ENCODE measurements at regions not wholly inside any gene's neighbourhood (a gene's known extent, or its start where the extent isn't known, plus 50 kb on each side); places are given as distances from the start of the nearest gene placed in this dataset.
"Not testable (repeated sequence)": the region's sequence is repeated elsewhere in the genome, so short reads cannot be mapped to it uniquely, and the experiment has no call there.

DNA sequence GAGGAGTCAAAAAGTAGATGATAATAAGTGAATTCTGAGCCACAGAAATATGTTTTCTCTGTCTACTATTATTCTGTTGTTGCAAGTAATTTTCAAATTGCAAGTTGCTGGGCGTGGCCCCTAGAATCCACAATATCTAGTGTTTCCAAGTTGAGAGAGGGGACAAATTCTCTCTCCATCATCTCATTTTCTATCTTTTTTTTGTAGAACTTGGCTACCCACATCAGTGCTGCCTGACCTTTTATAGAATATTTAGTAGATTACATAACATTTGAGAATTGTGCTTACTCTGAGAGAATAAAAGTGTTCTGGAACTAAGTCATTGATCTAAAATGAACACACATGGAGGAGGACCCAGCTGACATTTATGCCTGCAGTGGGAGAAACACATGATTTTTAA is 110.9 kb upstream of the CSNK1A1L start:
- DNase-seq, result no peak

DNA sequence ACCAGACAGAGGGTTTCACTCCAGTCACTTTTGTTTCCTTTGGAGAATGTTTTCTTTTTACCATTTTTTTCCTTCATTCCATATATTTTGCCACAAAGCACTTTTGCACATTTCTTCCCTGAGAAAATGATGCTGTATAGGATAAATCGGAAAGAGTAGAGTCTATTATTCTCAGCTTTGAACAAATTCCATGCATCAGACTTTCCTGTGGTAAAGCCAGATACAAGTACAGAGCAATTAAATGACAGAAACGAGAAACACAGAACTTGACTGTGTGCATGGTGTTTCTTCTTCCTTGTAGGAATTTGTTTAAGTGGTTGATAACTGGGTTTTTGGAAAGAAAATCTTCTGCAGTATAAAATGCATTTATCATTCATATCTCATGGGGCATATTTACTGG is 107.4 kb upstream of the CSNK1A1L start:
- DNase-seq, result no peak

DNA sequence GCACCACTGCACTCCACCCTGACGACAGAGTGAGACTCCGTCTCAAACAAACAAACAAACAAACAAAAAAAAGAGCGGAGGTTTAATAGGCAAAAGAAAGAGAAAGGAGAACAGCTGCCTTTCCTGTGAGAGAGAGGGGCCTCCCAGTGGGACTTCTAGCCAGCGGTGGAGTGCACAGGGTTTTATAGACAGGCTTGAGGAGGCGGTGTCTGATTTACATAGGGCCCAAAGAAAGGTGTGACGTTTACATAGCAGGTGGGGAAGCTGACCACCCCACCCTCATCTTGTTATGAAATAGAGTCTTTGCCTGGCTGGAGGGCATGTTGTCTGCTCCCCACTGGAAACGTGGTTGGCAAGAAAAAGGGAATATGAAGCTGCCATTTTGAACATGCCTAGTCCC is 106.0 kb upstream of the CSNK1A1L start:
- DNase-seq, result no peak

DNA sequence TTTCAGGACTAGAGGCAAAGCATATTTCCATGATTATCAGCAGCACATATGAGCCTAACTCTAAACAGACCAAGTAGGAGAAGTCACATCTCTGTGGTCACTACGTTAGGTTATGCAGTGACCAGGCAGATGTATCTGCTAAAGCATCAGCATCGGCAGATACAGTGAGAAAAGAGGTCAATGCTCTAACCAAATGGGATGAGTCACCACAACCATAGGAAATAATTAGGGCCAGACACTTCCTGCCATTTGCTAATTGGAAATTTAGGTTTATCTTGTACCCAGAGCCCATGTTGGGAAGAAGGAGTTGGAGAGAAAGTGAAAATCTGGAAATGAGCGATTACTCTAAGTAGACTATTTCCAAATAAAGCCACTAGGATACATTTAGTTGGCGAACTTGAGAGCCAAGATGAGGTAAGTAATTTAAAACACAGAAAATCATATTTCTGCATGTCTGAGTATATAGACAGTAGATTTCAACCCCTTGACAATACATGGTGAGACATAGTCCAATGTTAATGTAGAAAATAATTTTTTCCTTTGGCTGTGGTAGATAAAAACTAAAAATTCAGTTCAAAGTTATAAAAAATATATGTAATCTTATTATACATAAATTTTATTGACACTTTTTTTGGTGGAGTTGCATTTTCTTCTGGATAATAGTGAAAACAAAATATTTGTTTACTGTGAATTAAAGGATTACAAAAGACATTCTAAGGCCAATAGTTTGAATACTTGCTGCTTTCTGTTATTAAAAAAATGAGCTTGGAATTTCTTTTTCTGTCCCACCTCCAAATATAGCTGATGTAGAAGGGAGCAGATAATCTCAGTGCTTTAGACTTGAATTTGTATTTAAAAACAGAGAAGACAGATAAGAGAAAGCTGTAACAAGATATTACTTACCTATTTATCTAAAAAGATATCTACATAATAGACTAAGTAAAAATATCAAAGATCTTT is 104.4 kb upstream of the CSNK1A1L start:
- no peak for DNase-seq

- no peak for DNase-seq
These were observed 102.4 kb upstream of the CSNK1A1L start for GRCh38 chr13:37207691-37208451.

- DNase-seq, result no peak
These were observed 96.8 kb upstream of the CSNK1A1L start for GRCh38 chr13:37202264-37202663.

DNA sequence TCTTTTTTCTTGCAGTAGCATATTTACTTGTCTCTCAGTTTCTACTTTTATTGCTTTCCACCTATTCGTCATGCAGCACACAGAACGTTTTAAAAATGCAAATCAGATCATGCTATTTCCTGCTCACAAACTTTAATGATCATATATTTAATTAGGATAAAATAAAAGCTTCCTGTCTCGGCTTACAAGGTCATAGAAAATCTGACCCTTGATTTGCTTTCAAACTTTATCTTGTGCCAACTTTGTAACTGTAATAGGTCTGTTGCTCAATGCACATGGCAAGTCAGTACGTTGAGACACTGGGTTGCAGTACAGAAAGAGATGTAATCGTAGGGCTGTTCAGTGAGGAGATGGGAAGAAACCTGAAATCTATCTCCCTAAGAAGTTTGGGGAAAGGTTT is 95.6 kb upstream of the CSNK1A1L start:
- no peak for DNase-seq

GRCh38 chr13:37198629-37199028 is 93.2 kb upstream of the CSNK1A1L start:
- DNase-seq, result no peak

DNA sequence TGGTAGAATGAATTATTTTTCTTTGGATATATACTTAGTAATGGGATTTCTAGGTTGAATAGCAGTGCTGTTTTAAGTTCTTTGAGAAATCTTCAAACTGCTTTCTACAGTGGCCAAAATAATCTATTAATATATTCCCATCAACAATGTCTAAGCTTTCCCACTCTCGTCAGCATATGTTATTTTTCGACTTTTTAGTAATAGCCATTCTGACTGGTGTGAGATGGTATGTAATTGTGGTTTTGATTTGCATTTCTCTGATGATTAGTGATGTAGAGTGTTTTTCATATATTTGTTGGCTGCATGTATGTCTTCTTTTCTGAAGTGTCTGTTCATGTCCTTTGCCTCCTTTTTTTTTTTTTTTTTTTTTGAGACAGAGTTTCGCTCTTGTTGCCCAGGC is 90.2 kb upstream of the CSNK1A1L start:
- no peak for DNase-seq

DNA sequence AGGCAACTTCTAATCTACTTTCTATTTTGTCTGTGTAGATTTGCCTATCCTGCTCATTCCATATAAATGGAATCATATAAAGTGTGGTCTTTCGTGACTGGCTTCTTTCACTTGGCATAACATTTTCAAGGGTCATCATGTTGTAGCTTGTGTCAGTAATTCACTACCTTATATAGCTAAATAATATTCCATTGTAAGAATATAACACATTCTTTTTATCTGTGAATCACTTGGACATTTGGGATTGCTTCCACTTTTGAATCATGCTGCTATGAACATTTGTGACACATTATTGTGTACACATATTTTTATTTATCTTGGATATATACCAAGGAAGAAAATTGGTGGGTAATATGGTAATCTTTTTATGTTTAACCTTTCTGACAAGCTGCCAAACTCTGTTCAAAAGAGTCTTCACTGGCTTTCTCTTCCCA is 89.0 kb upstream of the CSNK1A1L start:
- DNase-seq, result no peak

DNA sequence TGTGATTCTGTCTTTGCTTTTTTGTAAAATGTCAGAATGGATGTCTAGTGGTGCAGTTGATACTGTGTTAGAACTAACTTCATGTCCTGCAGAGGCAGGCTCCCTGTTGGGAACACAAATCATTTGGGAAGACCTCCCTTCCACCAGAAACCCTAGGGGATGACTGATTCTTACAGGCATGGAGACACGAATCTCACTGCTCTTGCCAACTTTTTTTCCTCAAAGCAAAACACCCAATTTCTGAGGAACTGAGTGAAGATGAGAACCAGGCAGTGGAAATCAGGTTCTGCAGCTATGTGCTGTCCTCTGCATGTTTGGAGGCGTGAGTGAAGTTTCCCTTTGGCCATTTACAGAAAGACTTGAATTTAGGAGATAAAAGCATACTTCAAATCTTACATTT is 87.5 kb upstream of the CSNK1A1L start:
- DNase-seq, result no peak

GRCh38 chr13:37187621-37188020 is 82.2 kb upstream of the CSNK1A1L start:
- no peak for DNase-seq

DNA sequence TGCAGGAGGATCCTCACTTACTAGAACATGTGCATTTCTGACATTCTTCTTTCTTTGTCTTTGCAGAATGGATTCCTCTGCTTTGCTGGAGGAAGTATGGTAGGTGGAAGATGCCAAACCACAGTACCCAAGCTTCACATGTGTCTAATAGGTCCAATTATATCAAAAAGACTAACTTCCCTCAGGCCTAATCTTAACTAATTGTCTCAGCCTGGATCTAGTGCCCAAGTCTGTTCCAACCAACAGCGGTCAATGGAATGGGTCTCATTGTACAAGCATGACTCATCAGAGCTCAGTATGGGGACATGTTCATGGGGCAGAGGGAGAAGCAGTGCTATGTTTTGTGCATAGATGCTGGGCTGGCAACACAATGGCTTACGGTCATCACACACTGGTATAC is 81.6 kb upstream of the CSNK1A1L start:
- no peak for DNase-seq

DNA sequence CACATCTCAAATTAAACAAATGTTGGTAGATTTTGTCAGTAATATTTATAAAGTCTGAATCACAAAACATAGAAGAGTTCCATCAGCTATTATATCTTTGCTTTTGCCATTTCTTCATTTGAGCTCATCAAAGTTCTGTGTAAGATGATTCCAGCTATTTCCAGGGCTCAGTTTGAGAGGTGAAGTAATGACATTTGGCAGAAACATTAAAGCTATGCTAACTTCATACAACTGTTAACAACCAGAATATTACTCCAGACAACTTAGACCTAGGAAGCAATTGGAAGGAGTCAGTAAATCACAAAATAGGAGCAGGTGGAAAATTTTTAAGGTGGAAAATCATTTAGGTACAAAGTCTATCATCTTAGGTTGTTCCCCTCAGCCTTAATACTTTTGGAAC is 76.2 kb upstream of the CSNK1A1L start:
- DNase-seq, result no peak

DNA sequence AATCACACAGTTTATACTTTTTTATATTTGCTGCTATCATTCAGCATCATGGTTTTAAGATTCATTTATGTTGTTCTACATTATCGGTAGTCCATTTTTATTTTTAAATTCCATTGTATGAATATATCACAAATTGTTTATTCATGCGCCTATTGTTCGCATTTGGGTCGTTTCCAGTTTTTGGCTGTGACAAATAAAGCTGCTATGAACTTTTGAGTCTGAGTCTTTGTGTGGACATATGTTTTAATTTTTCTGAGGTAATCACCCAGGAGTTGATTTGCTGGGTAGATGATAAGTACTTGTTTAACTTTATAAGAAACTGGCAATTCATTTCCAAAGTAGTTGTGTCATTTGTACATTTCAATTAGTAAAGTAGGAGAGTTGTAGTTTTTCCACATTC is 74.2 kb upstream of the CSNK1A1L start:
- DNase-seq, result no peak

GRCh38 chr13:37177125-37177524 is 71.7 kb upstream of the CSNK1A1L start:
- DNase-seq, result no peak

DNA sequence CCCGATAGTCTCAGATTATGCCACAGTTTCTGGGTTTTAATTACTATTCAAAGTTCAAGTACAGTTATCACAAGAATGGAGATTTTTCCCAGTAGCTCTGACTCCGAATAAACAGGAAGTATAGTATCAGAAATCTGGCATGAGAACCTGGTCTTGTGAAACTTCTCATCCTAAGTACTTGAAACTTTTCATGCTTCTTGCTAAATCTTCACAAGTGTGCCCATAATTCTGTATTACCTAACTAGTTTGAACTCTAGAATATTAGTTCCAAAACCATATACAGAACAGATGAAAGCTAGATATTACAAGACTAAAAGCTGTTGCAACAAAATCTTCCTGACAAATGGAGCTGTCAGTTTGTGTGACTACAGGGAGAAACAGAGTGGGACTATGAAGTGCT is 70.5 kb upstream of the CSNK1A1L start:
- no peak for DNase-seq

DNA sequence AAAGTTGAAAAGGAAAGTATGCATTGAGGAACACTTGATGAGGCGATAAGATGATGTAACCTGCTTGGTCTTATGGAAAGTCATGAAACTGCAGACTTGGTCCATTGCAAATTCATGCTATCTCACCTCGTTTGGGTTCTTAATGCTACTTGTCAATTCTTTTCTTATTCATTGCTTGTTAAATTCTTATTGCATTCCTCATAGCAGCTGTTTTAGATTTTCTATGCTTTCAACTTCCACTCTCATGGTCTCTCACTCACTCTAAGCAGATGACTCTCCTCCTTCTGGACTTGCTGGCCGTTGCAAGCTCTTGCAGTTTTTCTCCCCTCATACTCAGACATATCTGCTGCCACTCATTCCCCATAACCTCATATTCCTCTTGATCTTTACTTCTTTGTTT is 67.8 kb upstream of the CSNK1A1L start:
- no peak for DNase-seq

GRCh38 chr13:37172226-37172625 is 66.8 kb upstream of the CSNK1A1L start:
- not testable (repeated sequence) for DNase-seq

GRCh38 chr13:37168926-37169325 is 63.5 kb upstream of the CSNK1A1L start:
- DNase-seq, result no peak

GRCh38 chr13:37168151-37168550 is 62.7 kb upstream of the CSNK1A1L start:
- no peak for DNase-seq

DNA sequence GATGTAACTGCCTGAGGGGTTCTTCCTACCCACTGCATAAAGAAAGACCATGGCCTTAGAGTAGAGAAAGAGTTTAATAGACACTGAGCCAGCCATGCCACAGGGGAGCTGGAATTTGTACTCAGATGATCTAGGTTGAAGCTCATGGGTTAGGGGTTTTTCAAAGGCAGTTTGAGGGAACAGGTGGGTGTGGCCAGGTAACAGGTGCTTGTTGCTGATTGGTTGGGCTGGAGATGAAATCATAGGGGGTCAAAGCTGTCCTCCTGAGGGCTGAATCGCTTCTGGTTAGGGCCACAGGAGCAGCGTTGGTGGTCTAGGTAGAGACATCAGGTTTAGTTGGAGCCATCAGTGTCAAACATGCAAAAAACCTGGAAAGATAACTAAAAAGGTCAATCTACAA is 59.2 kb upstream of the CSNK1A1L start:
- DNase-seq, result no peak

- DNase-seq, result no peak
These were observed 58.3 kb upstream of the CSNK1A1L start for GRCh38 chr13:37163641-37164265.

Data from left kidney (tissue), 1 donor.